ENCODE measurements at regions not wholly inside any gene's neighbourhood (a gene's known extent, or its start where the extent isn't known, plus 50 kb on each side); places are given as distances from the start of the nearest gene placed in this dataset.

DNA sequence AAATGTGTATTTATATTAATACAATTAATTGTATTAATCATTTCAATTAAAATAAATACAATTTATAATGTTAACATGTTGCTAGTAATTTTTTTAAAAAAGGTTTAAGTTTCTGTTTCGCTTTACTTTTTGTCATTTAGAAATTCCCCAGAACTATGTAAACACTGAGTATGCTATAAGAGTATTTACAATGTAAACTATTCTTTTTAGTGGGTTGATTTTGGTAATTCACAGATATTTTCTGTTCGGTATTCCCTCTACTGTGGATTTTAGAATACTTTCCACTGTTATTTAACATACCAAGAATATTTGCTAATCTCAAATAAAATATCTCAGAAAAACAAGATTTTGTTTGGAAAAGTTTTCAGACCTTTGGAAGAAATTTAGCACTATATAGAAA is 1564.4 kb downstream of the EFNA5 start:
- in situ Hi-C loops (cut with MboI; ENCODE audit: low pct_unique_long_range_greater_than_20kb, low sequenced_read_pairs, unreplicated experiment), result no loop called here
- DNase-seq (ENCODE audit: low spot score), result no peak
- TF ChIP-seq, protein P1, sequence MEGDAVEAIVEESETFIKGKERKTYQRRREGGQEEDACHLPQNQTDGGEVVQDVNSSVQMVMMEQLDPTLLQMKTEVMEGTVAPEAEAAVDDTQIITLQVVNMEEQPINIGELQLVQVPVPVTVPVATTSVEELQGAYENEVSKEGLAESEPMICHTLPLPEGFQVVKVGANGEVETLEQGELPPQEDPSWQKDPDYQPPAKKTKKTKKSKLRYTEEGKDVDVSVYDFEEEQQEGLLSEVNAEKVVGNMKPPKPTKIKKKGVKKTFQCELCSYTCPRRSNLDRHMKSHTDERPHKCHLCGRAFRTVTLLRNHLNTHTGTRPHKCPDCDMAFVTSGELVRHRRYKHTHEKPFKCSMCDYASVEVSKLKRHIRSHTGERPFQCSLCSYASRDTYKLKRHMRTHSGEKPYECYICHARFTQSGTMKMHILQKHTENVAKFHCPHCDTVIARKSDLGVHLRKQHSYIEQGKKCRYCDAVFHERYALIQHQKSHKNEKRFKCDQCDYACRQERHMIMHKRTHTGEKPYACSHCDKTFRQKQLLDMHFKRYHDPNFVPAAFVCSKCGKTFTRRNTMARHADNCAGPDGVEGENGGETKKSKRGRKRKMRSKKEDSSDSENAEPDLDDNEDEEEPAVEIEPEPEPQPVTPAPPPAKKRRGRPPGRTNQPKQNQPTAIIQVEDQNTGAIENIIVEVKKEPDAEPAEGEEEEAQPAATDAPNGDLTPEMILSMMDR (IDR thresholded peaks at IDR 0.05; ENCODE audit: extremely low read depth, insufficient read depth, missing control alignments), result no peak

DNA sequence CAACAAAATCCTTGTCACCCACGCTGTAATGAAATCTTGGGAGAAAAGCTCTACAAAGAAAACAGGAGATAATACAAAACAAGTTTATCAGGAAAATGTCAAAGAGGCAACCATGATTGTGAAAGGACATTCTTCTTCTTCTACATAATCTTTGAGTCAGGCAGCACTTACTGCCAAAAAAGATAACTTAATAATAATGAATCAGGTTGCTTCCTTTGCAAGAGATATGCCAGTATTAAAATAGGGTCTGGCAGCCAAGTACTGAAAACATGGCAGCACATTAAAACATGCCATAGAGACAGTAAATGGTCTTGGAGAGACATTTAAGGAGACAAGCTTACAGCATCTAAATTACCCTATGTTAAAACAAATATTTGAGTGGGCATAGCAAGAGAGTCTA is 1573.4 kb downstream of the EFNA5 start:
- in situ Hi-C loops (cut with MboI; ENCODE audit: low pct_unique_long_range_greater_than_20kb, low sequenced_read_pairs, unreplicated experiment), result no loop called here
- DNase-seq (ENCODE audit: low spot score), result no peak
- TF ChIP-seq, protein P1 (IDR thresholded peaks at IDR 0.05; ENCODE audit: extremely low read depth, insufficient read depth, missing control alignments), result no peak

DNA sequence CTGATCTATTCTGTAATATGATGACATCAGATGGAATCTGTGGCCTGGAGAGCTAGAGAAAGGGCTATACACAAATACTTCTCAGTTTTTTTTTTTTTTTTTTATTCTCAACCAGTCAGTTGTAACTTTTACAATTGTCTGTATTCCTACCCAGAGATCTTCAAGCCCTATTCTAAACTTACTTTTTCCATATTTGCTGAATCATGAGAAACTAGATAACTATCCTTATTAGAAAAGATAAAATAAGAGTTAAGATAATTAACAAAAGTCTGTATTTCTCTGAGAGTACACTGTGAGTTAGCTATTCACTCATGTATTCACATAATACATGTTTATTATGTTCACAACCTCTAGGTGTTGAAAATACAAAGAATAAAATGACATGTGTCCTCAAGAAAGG is 1575.9 kb downstream of the EFNA5 start:
- TF ChIP-seq, protein P1 (IDR thresholded peaks at IDR 0.05; ENCODE audit: extremely low read depth, insufficient read depth, missing control alignments), result no peak
- no peak for DNase-seq (ENCODE audit: low spot score)
- in situ Hi-C loops (cut with MboI; ENCODE audit: low pct_unique_long_range_greater_than_20kb, low sequenced_read_pairs, unreplicated experiment), result no loop called here

DNA sequence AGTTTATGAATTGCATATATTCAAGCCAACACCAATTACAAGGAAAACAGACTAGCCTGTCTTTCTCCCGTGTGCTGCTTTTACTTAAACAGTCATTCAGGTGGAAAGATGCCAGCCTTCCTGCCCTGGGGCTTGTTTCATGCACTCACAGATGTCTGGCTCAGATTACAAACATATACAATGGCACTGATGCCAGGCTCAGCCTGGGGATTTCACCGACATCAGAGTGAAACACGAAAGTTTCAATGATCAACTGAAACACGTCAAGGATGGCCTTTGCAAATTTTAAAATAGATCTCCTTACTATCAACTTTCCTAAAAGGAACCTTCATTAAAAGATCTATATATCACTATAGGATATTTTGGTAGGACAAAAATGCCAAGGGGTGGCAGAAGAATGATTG is 1576.5 kb downstream of the EFNA5 start:
- TF ChIP-seq, protein P1 (IDR thresholded peaks at IDR 0.05; ENCODE audit: extremely low read depth, insufficient read depth, missing control alignments), result no peak
- no peak for DNase-seq (ENCODE audit: low spot score)
- in situ Hi-C loops (cut with MboI; ENCODE audit: low pct_unique_long_range_greater_than_20kb, low sequenced_read_pairs, unreplicated experiment), result no loop called here

DNA sequence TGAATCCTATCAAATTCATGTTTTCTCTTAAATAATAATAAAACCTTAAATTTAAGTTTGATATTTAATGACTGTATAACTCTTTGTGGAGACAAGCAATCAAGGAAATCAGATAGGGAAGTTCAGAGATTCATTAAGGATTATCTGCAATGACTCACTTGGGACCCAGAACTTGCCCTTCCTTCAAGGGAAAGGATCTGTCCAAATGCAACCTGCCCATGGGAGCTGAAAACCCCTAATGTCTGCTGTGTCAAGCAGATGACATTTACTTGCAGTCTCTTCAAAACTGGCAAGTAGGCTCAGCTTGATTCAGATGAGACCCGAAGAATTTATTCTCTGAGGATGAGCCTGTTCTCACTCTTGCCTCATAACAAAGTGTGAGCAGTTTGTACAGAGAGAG is 1577.6 kb downstream of the EFNA5 start:
- in situ Hi-C loops (cut with MboI; ENCODE audit: low pct_unique_long_range_greater_than_20kb, low sequenced_read_pairs, unreplicated experiment), result no loop called here
- TF ChIP-seq, protein P1 (IDR thresholded peaks at IDR 0.05; ENCODE audit: extremely low read depth, insufficient read depth, missing control alignments), result no peak
- DNase-seq (ENCODE audit: low spot score), result no peak

DNA sequence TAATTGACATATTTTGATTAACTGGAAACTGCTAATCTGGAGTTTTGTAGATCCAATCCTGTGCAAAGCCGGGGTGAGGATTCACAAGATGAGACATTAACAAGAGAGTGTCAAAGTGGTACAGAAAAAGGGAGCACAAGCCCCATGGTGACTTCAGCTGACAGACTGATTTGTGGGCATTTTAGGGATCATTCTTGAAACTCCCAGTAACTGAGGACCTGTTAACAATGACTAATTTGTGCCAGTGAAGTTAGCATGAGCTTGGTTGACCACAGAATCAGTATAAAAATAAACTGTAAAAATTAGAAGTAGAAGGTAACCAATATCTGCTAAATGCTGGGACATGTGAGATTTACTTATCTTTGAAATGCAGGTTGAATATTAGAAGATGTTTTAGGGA is 1578.3 kb downstream of the EFNA5 start:
- no peak for DNase-seq (ENCODE audit: low spot score)
- in situ Hi-C loops (cut with MboI; ENCODE audit: low pct_unique_long_range_greater_than_20kb, low sequenced_read_pairs, unreplicated experiment), result no loop called here
- TF ChIP-seq, protein P1 (IDR thresholded peaks at IDR 0.05; ENCODE audit: extremely low read depth, insufficient read depth, missing control alignments), result no peak

DNA sequence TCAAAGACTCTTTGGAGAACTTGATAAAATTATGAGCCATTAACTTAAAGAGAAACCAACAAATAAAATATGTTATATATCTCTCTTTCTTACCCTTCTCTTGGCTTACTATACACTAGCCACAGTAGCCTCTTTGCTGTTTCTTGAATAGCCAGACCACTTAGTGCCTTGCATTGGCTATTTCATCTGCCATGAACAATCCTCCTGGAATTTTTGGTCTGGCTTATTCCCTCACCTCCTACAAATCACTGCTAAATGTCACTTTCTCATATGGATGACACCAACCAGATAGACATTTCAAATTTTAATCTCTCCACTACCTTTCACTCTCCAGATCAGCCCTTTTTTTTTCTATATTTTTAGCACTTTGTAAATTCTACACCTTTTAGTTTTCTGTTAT is 1581.7 kb downstream of the EFNA5 start:
- in situ Hi-C loops (cut with MboI; ENCODE audit: low pct_unique_long_range_greater_than_20kb, low sequenced_read_pairs, unreplicated experiment), result no loop called here
- DNase-seq (ENCODE audit: low spot score), result no peak
- TF ChIP-seq, protein P1 (IDR thresholded peaks at IDR 0.05; ENCODE audit: extremely low read depth, insufficient read depth, missing control alignments), result no peak
